ENCODE measurements at regions not wholly inside any gene's neighbourhood (a gene's known extent, or its start where the extent isn't known, plus 50 kb on each side); places are given as distances from the start of the nearest gene placed in this dataset.

DNA sequence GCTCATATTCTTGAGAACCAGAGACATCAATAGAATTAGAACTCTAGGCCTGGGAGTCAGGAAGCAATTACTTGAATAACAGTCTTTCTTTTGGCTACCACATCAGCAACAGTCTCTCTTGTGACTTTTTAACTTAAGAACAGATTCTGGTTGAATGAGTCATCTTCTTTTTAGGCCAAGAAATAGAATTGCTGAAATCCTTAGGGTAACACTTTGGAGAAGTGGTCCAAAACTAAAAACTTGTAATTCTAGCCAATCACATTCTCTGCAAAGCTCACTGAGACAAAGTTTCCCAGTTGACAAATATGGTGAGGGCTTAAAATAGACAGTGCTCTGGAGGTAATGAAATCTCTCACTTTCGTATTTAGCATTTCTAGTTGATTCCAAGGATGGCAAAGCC lies 238.0 kb downstream of the SHOX2 start:
- Histone ChIP-seq H3K4me1 (ENCODE audit: insufficient read depth, low read length, severe bottlenecking) (no peaks in the 10 kb centered on the region), H4K20me1 (ENCODE audit: insufficient read depth, low read length) (no peaks in the 10 kb centered on the region), H3K36me3 (ENCODE audit: insufficient read depth, low read length) (no peaks in the 10 kb centered on the region), H3K27ac (ENCODE audit: low read depth, low read length, poor library complexity, severe bottlenecking) (no peak overlapping the region), H3K79me2 (ENCODE audit: insufficient read depth, low read length) (no peaks in the 10 kb centered on the region), H3K9me2 (ENCODE audit: low read depth, low read length) (no peaks in the 10 kb centered on the region), H3K9me3 (ENCODE audit: low read length) (no peaks in the 10 kb centered on the region), H3K4me3 (ENCODE audit: low read depth, low read length, poor library complexity, severe bottlenecking) (no peak overlapping the region), H3K9ac (ENCODE audit: low read length) (no peak overlapping the region), H3K4me2 (ENCODE audit: low read length) (no peak overlapping the region), H3K27me3 (ENCODE audit: insufficient read depth, low read length) (no peaks in the 10 kb centered on the region), H3F3A (ENCODE audit: insufficient read depth, low read length) (no peaks in the 10 kb centered on the region), H2AFZ (ENCODE audit: low read length) (no peak overlapping the region)
- no peak for TF ChIP-seq EZH2 (IDR thresholded peaks at IDR 0.05; ENCODE audit: borderline replicate concordance, low read length)
- TF ChIP-seq, protein P1, sequence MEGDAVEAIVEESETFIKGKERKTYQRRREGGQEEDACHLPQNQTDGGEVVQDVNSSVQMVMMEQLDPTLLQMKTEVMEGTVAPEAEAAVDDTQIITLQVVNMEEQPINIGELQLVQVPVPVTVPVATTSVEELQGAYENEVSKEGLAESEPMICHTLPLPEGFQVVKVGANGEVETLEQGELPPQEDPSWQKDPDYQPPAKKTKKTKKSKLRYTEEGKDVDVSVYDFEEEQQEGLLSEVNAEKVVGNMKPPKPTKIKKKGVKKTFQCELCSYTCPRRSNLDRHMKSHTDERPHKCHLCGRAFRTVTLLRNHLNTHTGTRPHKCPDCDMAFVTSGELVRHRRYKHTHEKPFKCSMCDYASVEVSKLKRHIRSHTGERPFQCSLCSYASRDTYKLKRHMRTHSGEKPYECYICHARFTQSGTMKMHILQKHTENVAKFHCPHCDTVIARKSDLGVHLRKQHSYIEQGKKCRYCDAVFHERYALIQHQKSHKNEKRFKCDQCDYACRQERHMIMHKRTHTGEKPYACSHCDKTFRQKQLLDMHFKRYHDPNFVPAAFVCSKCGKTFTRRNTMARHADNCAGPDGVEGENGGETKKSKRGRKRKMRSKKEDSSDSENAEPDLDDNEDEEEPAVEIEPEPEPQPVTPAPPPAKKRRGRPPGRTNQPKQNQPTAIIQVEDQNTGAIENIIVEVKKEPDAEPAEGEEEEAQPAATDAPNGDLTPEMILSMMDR (IDR thresholded peaks at IDR 0.05; ENCODE audit: low read length): no peak

DNA sequence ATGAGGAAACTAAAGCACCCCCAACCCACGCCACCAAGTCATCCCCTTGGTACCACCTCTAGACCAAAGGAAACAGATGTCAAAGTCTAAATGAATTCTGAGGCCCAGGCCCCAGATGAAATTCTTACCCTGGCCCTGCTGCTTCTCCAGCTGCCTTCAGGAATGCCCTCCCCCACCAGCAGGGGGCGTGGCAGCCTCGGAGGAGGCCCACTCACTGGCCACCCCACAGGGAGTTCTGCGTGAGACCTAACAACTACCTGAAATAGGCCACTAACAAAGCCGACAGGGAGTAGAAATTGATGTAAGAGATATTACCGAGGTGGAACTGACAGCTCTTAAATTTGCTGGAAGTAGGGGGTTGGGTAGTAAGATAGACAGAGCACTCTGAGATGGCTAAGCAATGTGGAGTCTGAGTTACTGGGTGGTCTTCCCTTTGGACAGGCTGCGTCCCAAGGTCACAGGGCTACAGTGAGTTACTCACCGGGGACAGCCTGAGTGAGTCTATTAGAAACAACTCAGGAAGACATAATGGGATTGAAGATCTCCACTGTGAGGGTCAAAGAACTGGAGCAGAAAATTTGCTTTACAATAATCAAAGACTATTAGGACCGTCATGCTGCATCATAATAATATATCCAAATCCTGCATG lies 240.7 kb downstream of the SHOX2 start:
- no peaks in the 10 kb centered on the region for H3K79me2 ChIP-seq (ENCODE audit: insufficient read depth, low read length)
- no peaks in the 10 kb centered on the region for H3K9me3 ChIP-seq (ENCODE audit: low read length)
- no peaks in the 10 kb centered on the region for H3K9me2 ChIP-seq (ENCODE audit: low read depth, low read length)
- no peaks in the 10 kb centered on the region for H3K36me3 ChIP-seq (ENCODE audit: insufficient read depth, low read length)
- H3K9ac ChIP-seq (ENCODE audit: low read length): no peak overlapping the region
- H4K20me1 ChIP-seq (ENCODE audit: insufficient read depth, low read length): no peaks in the 10 kb centered on the region
- no peak overlapping the region for H3K4me3 ChIP-seq (ENCODE audit: low read depth, low read length, poor library complexity, severe bottlenecking)
- H3K27me3 ChIP-seq (ENCODE audit: insufficient read depth, low read length): no peaks in the 10 kb centered on the region
- TF ChIP-seq EZH2 (IDR thresholded peaks at IDR 0.05; ENCODE audit: borderline replicate concordance, low read length): no peak
- TF ChIP-seq, protein P1 (IDR thresholded peaks at IDR 0.05; ENCODE audit: low read length): peak; percentile 99
- no peak overlapping the region for H3K4me2 ChIP-seq (ENCODE audit: low read length)
- H2AFZ ChIP-seq (ENCODE audit: low read length): no peak overlapping the region
- no peaks in the 10 kb centered on the region for H3F3A ChIP-seq (ENCODE audit: insufficient read depth, low read length)
- no peaks in the 10 kb centered on the region for H3K4me1 ChIP-seq (ENCODE audit: insufficient read depth, low read length, severe bottlenecking)
- H3K27ac ChIP-seq (ENCODE audit: low read depth, low read length, poor library complexity, severe bottlenecking): no peak overlapping the region

DNA sequence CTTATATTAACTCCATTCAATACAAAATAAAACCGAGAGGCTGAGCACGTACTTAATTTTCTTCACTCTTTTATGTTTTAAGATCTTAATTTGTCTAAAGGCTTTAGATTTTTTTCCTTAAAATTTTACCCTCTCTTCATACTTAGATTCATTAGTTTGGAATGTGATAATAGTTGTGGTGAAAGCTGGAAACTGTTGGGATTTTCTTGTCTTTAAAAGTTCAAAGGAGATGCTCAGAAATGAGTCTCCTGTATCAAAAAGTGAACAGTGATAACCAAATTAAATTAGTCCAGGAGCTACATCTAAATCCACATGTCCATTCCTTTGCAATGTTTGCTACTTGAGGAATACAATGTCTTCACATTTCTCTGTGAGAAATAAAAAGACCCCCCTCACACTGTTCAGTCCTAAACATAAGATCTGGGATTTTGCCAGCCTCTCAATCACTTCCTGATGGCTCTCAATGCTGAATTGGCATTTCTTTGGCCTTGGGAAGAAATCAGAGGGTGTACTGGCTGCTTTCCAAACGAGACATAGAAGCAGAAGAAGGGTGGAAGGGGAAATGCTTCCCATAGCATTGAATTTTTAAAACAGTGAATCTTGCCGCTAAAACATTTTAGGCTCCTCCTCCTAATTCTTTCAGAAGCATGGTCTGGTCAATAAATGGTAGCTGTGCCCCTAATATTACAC lies 245.0 kb downstream of the SHOX2 start:
- Histone ChIP-seq H3K4me3 (ENCODE audit: low read depth, low read length, poor library complexity, severe bottlenecking) (no peak overlapping the region), H3K36me3 (ENCODE audit: insufficient read depth, low read length) (no peaks in the 10 kb centered on the region), H3F3A (ENCODE audit: insufficient read depth, low read length) (no peaks in the 10 kb centered on the region), H3K4me2 (ENCODE audit: low read length) (no peak overlapping the region), H3K9me3 (ENCODE audit: low read length) (no peaks in the 10 kb centered on the region), H3K79me2 (ENCODE audit: insufficient read depth, low read length) (no peaks in the 10 kb centered on the region), H3K27ac (ENCODE audit: low read depth, low read length, poor library complexity, severe bottlenecking) (no peak overlapping the region), H3K27me3 (ENCODE audit: insufficient read depth, low read length) (no peaks in the 10 kb centered on the region), H3K9me2 (ENCODE audit: low read depth, low read length) (no peaks in the 10 kb centered on the region), H3K9ac (ENCODE audit: low read length) (no peak overlapping the region), H4K20me1 (ENCODE audit: insufficient read depth, low read length) (no peaks in the 10 kb centered on the region), H3K4me1 (ENCODE audit: insufficient read depth, low read length, severe bottlenecking) (no peaks in the 10 kb centered on the region), H2AFZ (ENCODE audit: low read length) (no peak overlapping the region)
- no peak for TF ChIP-seq EZH2 (IDR thresholded peaks at IDR 0.05; ENCODE audit: borderline replicate concordance, low read length)
